SIG-M5 (cell line): ENCODE measurements at regions not wholly inside any gene's neighbourhood (a gene's known extent, or its start where the extent isn't known, plus 50 kb on each side); places are given as distances from the start of the nearest gene placed in this dataset.
"Not testable (repeated sequence)": the region's sequence is repeated elsewhere in the genome, so short reads cannot be mapped to it uniquely, and the experiment has no call there.

Experiments used
- DNase-seq: peaks from one replicate; lab custom pipeline; 2025; lab: John Stamatoyannopoulos, UW

GRCh38 chr2:39487398-39488250, 50.5 kb upstream of the MAP4K3 start:
- no peak for DNase-seq

GRCh38 chr2:39488450-39488849, 51.4 kb upstream of the MAP4K3 start:
- DNase-seq, result no peak

GRCh38 chr2:39490586-39490985, 53.5 kb upstream of the MAP4K3 start:
- DNase-seq, result no peak

- no peak for DNase-seq
These were observed 54.6 kb upstream of the MAP4K3 start for GRCh38 chr2:39491653-39492052.

- DNase-seq, result peak; percentile 98
These were observed 55.1 kb upstream of the MAP4K3 start for GRCh38 chr2:39492095-39492590.

GRCh38 chr2:39492716-39493115, 55.6 kb upstream of the MAP4K3 start:
- no peak for DNase-seq

- DNase-seq, result no peak
These were observed 57.7 kb upstream of the MAP4K3 start for GRCh38 chr2:39494784-39495251.

- DNase-seq, result no peak
These were observed 60.2 kb upstream of the MAP4K3 start for GRCh38 chr2:39497082-39497801.

- not testable (repeated sequence) for DNase-seq
These were observed 61.1 kb upstream of the MAP4K3 start for GRCh38 chr2:39498176-39498575.

- DNase-seq, result no peak
These were observed 61.7 kb upstream of the MAP4K3 start for GRCh38 chr2:39498786-39499185.

- no peak for DNase-seq
These were observed 62.3 kb upstream of the MAP4K3 start for GRCh38 chr2:39499336-39499735.

GRCh38 chr2:39501412-39501811, 64.3 kb upstream of the MAP4K3 start:
- no peak for DNase-seq

GRCh38 chr2:39503277-39503676, 66.2 kb upstream of the MAP4K3 start:
- no peak for DNase-seq

- no peak for DNase-seq
These were observed 67.8 kb upstream of the MAP4K3 start for GRCh38 chr2:39504790-39505335.

GRCh38 chr2:39506215-39506614, 69.1 kb upstream of the MAP4K3 start:
- no peak for DNase-seq

- DNase-seq, result no peak
These were observed 71.1 kb upstream of the MAP4K3 start for GRCh38 chr2:39508198-39508597.

GRCh38 chr2:39510140-39510539, 73.1 kb upstream of the MAP4K3 start:
- DNase-seq, result no peak

GRCh38 chr2:39511219-39511604, 74.1 kb upstream of the MAP4K3 start:
- no peak for DNase-seq

- no peak for DNase-seq
These were observed 74.7 kb upstream of the MAP4K3 start for GRCh38 chr2:39511605-39512433.

- no peak for DNase-seq
These were observed 75.4 kb upstream of the MAP4K3 start for GRCh38 chr2:39512434-39512935.

GRCh38 chr2:39512941-39513340, 75.9 kb upstream of the MAP4K3 start:
- DNase-seq, result no peak

GRCh38 chr2:39513641-39514094, 76.6 kb upstream of the MAP4K3 start:
- no peak for DNase-seq
